SK-N-MC (cell line): ENCODE measurements at regions not wholly inside any gene's neighbourhood (a gene's known extent, or its start where the extent isn't known, plus 50 kb on each side); places are given as distances from the start of the nearest gene placed in this dataset.

Source experiments
- EZH2 ChIP-seq: fragments of 200-600 bp; sonication (generic); IDR thresholded peaks from one replicate; pipeline ENCODE4 v1.6.1; 2017; ENCODE audit warnings: antibody characterized with exemption
- POLR2AphosphoS5 ChIP-seq: IDR thresholded peaks from 2 replicates; pipeline ENCODE4 v1.6.1; 2012; ENCODE audit warnings: mild to moderate bottlenecking, low read depth, low read length, borderline replicate concordance

DNA sequence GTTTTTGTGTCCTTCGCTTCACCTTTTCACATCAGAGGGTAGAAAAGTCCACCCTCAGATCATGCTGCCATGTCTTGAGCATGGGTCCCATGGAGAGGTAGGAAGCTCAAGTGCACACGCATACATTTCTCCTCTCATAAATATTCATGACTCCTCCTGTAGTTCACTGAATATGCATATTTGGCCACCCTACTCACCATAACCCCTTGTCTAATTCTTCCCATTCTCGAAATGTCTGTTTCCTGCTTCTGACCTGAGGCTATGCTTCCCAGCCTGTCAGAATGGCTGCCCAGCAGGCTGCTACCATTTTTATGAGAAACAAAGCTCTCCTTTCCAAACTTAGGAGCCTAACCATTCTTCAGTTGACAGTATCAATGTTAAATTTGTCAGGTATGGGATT lies 86.5 kb downstream of the ADRA2C start:
- TF ChIP-seq EZH2 (no peak), POLR2AphosphoS5 (no peak)
